D721Med (cell line): ENCODE measurements at regions not wholly inside any gene's neighbourhood (a gene's known extent, or its start where the extent isn't known, plus 50 kb on each side); places are given as distances from the start of the nearest gene placed in this dataset.
A peak's percentile ranks its signal among the peaks of the same experiment; 100 is the strongest.

Source experiments
- DNase-seq: peaks from one replicate; pipeline ENCODE4 v3.0.0; 2011; ENCODE audit warnings: low spot score; ENCODE audit not compliant: insufficient read length
- FAIRE-seq: peaks from 2 replicates; lab custom pipeline; 2011; peaks lifted over from hg19 to GRCh38; lab: Jason Lieb, UNC
- TF ChIP-seq, protein P1 (sequence below): IDR thresholded peaks from 2 replicates; pipeline ENCODE4 v1.5.1; 2012; ENCODE audit warnings: mild to moderate bottlenecking, control low read depth; ENCODE audit not compliant: insufficient read depth; ENCODE audit errors: missing control alignments

DNA sequence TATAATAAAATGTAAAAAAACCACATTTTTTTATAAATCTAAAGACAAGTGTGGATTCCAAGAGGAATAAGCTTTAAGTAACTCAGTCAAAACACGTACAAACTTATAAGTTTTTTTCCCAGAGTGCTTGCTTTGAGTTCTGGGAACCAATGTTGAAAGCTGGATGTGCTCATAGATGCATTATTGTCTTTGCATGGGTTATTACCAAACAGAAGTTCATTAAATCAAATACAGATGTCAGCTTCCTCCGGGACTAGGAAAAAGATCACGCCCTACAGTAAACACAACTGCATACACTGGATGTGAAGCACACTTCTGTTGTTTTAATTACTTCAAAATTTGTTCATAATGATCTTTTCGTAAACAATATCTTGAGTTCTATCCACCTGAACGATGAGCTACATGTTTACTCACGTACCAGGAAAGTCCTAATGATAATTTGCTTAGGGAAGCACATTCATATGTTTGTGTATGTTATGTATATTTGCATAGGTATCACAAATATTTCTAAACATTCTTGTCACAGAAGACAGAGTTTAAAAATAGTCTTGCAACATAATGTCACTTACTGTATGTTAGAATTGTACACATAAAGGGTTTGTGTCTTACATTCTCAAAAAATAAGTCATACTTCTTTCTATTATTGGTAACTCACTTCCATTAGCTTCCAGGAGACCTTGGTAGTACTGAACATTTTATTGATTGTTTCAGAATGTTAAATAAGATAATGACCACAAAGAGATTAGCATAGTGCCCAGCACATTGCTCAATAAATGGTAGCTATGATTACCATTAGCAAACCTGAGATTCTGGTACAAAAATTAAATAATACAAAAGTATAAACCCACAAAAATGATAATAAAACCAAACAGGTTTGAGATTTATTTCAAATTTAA is 427.4 kb downstream of the CETN3 start:
- peak; percentile 32 for FAIRE-seq
- no peak for DNase-seq

GRCh38 chr5:89981021-89981420 is 428.5 kb downstream of the CETN3 start:
- DNase-seq, result no peak
- TF ChIP-seq, protein P1, sequence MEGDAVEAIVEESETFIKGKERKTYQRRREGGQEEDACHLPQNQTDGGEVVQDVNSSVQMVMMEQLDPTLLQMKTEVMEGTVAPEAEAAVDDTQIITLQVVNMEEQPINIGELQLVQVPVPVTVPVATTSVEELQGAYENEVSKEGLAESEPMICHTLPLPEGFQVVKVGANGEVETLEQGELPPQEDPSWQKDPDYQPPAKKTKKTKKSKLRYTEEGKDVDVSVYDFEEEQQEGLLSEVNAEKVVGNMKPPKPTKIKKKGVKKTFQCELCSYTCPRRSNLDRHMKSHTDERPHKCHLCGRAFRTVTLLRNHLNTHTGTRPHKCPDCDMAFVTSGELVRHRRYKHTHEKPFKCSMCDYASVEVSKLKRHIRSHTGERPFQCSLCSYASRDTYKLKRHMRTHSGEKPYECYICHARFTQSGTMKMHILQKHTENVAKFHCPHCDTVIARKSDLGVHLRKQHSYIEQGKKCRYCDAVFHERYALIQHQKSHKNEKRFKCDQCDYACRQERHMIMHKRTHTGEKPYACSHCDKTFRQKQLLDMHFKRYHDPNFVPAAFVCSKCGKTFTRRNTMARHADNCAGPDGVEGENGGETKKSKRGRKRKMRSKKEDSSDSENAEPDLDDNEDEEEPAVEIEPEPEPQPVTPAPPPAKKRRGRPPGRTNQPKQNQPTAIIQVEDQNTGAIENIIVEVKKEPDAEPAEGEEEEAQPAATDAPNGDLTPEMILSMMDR, result no peak
- no peak for FAIRE-seq

More for the DNA sequence above, 427.4 kb downstream of the CETN3 start:
- TF ChIP-seq, protein P1, result no peak

GRCh38 chr5:89973516-89973915 is 436.0 kb downstream of the CETN3 start:
- FAIRE-seq, result no peak
- TF ChIP-seq, protein P1, result no peak
- DNase-seq, result no peak

DNA sequence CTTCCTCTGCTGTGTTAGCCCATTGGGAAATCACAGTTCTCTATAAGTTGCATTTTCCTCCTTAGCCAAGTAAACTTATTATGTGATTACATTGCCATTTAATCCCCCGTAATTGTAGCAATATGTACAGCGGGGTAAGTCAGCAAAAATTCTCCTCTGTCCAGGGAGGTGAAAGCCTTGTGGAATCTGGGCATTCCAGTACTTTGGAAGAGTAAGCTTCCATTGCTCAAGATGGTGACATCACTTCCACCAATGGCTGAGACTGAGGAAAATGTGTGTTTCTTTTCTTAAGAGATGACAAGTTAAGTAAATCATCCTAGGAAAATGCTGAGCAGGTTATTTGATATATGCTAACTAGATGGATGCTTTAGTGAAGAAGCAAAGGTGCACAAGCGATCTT is 436.7 kb downstream of the CETN3 start:
- FAIRE-seq, result peak; percentile 32
- TF ChIP-seq, protein P1, result no peak
- DNase-seq, result no peak

GRCh38 chr5:89968958-89969381 is 440.6 kb downstream of the CETN3 start:
- TF ChIP-seq, protein P1, result no peak
- DNase-seq (no peak), FAIRE-seq (no peak)

DNA sequence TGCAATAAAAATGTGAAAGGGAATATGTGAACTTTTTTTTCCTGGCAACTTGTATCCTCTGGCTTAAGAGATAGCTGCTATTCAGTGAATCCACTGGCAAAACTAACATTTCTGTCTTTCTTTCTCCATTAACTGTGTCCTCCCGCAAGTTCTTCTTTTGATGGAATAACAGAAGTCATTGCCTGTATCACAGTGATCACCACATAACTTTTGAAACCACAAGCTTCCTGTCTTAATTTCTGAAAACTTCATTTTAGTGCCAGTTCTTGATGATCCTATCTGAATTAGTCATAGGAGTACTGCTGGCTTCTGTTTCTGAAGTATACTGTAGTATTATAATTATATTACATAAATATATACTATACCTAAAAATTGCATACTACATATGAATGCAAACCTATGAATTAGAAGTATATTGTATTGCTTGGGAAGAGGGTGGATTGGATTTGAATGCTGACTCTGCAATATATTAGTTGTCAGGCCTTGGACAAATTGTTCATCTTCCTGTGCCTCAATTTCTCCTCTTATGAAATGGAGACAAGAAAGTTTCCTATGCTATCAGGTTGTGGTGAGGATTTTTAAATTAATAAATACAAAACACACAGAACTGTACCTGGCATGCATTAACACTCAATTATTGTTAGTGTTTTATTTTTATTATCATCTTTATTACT is 441.6 kb downstream of the CETN3 start:
- FAIRE-seq, result no peak
- DNase-seq, result no peak

More for the DNA sequence above, 441.6 kb downstream of the CETN3 start:
- TF ChIP-seq, protein P1, result no peak
